Spinal cord (tissue), 9 donors: ENCODE measurements at regions not wholly inside any gene's neighbourhood (a gene's known extent, or its start where the extent isn't known, plus 50 kb on each side); places are given as distances from the start of the nearest gene placed in this dataset.
"Not testable (repeated sequence)": the region's sequence is repeated elsewhere in the genome, so short reads cannot be mapped to it uniquely, and the experiment has no call there.

Experiments
- DNase-seq, 6 donors: peaks; one replicate each; pipeline versions ENCODE4 v3.0.0 to v3.0.0-alpha.2; 2013 to 2015; ENCODE audit warnings: low spot score in 6 of 6, low read depth in 4 of 6
- H3K27ac ChIP-seq: one replicate; pipeline ENCODE4 v1.5.1; 2013; ENCODE audit warnings: low read depth, low read length, control low read depth
- H3K27me3 ChIP-seq: one replicate; pipeline ENCODE4 v1.6.1; 2013; ENCODE audit warnings: low read length; ENCODE audit not compliant: control insufficient read depth, insufficient read depth
- H3K36me3 ChIP-seq: one replicate; pipeline ENCODE4 v1.6.1; 2013; ENCODE audit warnings: low read length; ENCODE audit not compliant: control insufficient read depth, insufficient read depth
- H3K4me1 ChIP-seq: one replicate; pipeline ENCODE4 v1.6.1; 2013; ENCODE audit warnings: low read length; ENCODE audit not compliant: control insufficient read depth, insufficient read depth
- H3K4me3 ChIP-seq: one replicate; pipeline ENCODE4 v1.5.1; 2013; ENCODE audit warnings: low read depth, low read length, control low read depth
- H3K9me3 ChIP-seq: one replicate; pipeline ENCODE4 v1.6.1; 2013; ENCODE audit warnings: low read length; ENCODE audit not compliant: control insufficient read depth, insufficient read depth
- WGBS: methylation state at CpG from one replicate; pipeline ENCODE4 v1.1.5; 2013; ENCODE audit warnings: missing lambda C conversion rate; ENCODE audit not compliant: insufficient coverage; 5-methylcytosine and 5-hydroxymethylcytosine counted together
- donor health status: healthy.

GRCh38 chr22:11795979-11796378 lies 3732.0 kb upstream of the OR11H1 start:
- H3K36me3 ChIP-seq, H3K4me1 ChIP-seq, H3K27ac ChIP-seq, DNase-seq, H3K4me3 ChIP-seq, H3K27me3 ChIP-seq, H3K9me3 ChIP-seq: not testable (repeated sequence)
- no CpG with 5 or more reads among the region's 2 CpGs for whole genome bisulfite sequencing

- not testable (repeated sequence) for DNase-seq, H3K36me3 ChIP-seq, H3K4me1 ChIP-seq, H3K9me3 ChIP-seq, H3K27ac ChIP-seq, H3K4me3 ChIP-seq, H3K27me3 ChIP-seq
- WGBS = 58% methylated on average over 1 of the region's 9 CpGs
Measured at GRCh38 chr22:11815481-11815880, 3712.5 kb upstream of the OR11H1 start.

GRCh38 chr22:11818845-11819244 lies 3709.1 kb upstream of the OR11H1 start:
- H3K4me1 ChIP-seq, H3K36me3 ChIP-seq, H3K27ac ChIP-seq, H3K9me3 ChIP-seq, H3K4me3 ChIP-seq, H3K27me3 ChIP-seq: not testable (repeated sequence)
- peak in 1 of 6 donors; percentile 0 for DNase-seq
- WGBS = 83% methylated on average over 1 of the region's 5 CpGs

- WGBS = 78% methylated on average over 7 of the region's 17 CpGs
- not testable (repeated sequence) for H3K4me1 ChIP-seq
Measured at GRCh38 chr22:11822326-11822725, 3705.7 kb upstream of the OR11H1 start.

GRCh38 chr22:11825009-11825408 lies 3703.0 kb upstream of the OR11H1 start:
- H3K36me3 ChIP-seq, H3K4me1 ChIP-seq, H3K9me3 ChIP-seq, H3K4me3 ChIP-seq, H3K27me3 ChIP-seq, DNase-seq, H3K27ac ChIP-seq: not testable (repeated sequence)
- WGBS = 60% methylated on average over 2 of the region's 30 CpGs

More at GRCh38 chr22:11822326-11822725, 3705.7 kb upstream of the OR11H1 start:
- not testable (repeated sequence) for H3K27me3 ChIP-seq, H3K36me3 ChIP-seq, H3K4me3 ChIP-seq, H3K9me3 ChIP-seq, H3K27ac ChIP-seq, DNase-seq

- H3K9me3 ChIP-seq, H3K27ac ChIP-seq, H3K4me3 ChIP-seq, H3K36me3 ChIP-seq, H3K27me3 ChIP-seq, DNase-seq, H3K4me1 ChIP-seq: not testable (repeated sequence)
- no CpG with 5 or more reads among the region's 2 CpGs for WGBS
Measured at GRCh38 chr22:11826000-11826399, 3702.0 kb upstream of the OR11H1 start.

- not testable (repeated sequence) for H3K4me3 ChIP-seq, H3K27me3 ChIP-seq, H3K9me3 ChIP-seq, H3K4me1 ChIP-seq, H3K36me3 ChIP-seq, H3K27ac ChIP-seq
- DNase-seq = peak in 2 of 6 donors; percentile 3 to 9
- WGBS = 73% methylated on average over 14 of the region's 21 CpGs
Measured at GRCh38 chr22:11829426-11829825, 3698.6 kb upstream of the OR11H1 start.
